ENCODE measurements at regions not wholly inside any gene's neighbourhood (a gene's known extent, or its start where the extent isn't known, plus 50 kb on each side); places are given as distances from the start of the nearest gene placed in this dataset.

GRCh38 chr20:37598100-37598543 is 70.4 kb upstream of the BLCAP start:
- DNase-seq = no peak

GRCh38 chr20:37596890-37597536 is 69.3 kb upstream of the BLCAP start:
- no peak for DNase-seq

- no peak for DNase-seq
Observed at GRCh38 chr20:37596168-37596567, 68.5 kb upstream of the BLCAP start.

GRCh38 chr20:37593710-37594109 is 66.0 kb upstream of the BLCAP start:
- no peak for DNase-seq

GRCh38 chr20:37590938-37591490 is 63.3 kb upstream of the BLCAP start:
- DNase-seq = no peak

GRCh38 chr20:37586078-37586477 is 58.4 kb upstream of the BLCAP start:
- no peak for DNase-seq

- DNase-seq = no peak
Observed at GRCh38 chr20:37584238-37584807, 56.6 kb upstream of the BLCAP start.

GRCh38 chr20:37581246-37581645 is 53.6 kb upstream of the BLCAP start:
- no peak for DNase-seq

GRCh38 chr20:37580069-37580468 is 52.4 kb upstream of the BLCAP start:
- DNase-seq = no peak

- no peak for DNase-seq
Observed at GRCh38 chr20:37579106-37579505, 51.4 kb upstream of the BLCAP start.

- DNase-seq = no peak
Observed at GRCh38 chr20:37577981-37578380, 50.3 kb upstream of the BLCAP start.
